ENCODE measurements at regions not wholly inside any gene's neighbourhood (a gene's known extent, or its start where the extent isn't known, plus 50 kb on each side); places are given as distances from the start of the nearest gene placed in this dataset.

DNA sequence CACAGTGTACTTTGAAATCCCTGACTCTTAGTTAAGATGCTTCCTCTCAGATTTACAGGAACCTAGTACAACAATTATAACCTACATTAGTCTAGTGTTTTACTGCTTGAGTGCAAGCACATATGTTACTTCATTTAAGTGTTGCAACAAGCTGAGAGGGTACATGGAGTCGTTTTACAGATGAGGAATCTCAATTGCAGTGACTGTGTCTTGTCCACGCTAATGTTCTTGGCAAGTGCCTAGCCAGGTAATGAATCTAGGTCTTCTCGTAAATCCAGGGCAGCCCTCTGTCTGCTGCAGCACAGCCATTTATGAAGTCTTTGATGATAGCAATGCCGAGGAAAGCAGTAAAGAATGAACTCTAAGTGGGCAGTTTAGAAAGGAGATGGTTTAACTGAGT is 384.4 kb upstream of the ARPP21 start:
- TF ChIP-seq, protein P1, sequence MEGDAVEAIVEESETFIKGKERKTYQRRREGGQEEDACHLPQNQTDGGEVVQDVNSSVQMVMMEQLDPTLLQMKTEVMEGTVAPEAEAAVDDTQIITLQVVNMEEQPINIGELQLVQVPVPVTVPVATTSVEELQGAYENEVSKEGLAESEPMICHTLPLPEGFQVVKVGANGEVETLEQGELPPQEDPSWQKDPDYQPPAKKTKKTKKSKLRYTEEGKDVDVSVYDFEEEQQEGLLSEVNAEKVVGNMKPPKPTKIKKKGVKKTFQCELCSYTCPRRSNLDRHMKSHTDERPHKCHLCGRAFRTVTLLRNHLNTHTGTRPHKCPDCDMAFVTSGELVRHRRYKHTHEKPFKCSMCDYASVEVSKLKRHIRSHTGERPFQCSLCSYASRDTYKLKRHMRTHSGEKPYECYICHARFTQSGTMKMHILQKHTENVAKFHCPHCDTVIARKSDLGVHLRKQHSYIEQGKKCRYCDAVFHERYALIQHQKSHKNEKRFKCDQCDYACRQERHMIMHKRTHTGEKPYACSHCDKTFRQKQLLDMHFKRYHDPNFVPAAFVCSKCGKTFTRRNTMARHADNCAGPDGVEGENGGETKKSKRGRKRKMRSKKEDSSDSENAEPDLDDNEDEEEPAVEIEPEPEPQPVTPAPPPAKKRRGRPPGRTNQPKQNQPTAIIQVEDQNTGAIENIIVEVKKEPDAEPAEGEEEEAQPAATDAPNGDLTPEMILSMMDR (optimal IDR thresholded peaks at IDR 0.05 in 1 of 3, IDR thresholded peaks at IDR 0.05 in 1 of 3, conservative IDR thresholded peaks at IDR 0.05 in 1 of 3; ENCODE audit: extremely low read depth in 1 of 3, insufficient read depth in 2 of 3, low read length in 3 of 3): no peak
- TF ChIP-seq EZH2 (IDR thresholded peaks at IDR 0.05; ENCODE audit: low read length): no peak

Measured in keratinocyte (primary cell).